Caco-2 (cell line): ENCODE measurements at regions not wholly inside any gene's neighbourhood (a gene's known extent, or its start where the extent isn't known, plus 50 kb on each side); places are given as distances from the start of the nearest gene placed in this dataset.

ENCODE experiments used
- BruUV-seq: library from RNA; stranded (reverse); fragments of 400-500 nt; replicated peaks from 2 replicates; lab custom pipeline; 2021; lab: Mats Ljungman, UMichigan
- CTCF ChIA-PET: fragments of 300-600 bp; sonication (Branson Sonifier 250); formaldehyde crosslinking; loops from one replicate; lab custom pipeline; 2022; ENCODE audit warnings: antibody characterized with exemption; lab: Charles Lee
- POLR2A ChIA-PET: fragments of 300-600 bp; sonication (Branson Sonifier 250); formaldehyde crosslinking; loops from one replicate; lab custom pipeline; 2022; ENCODE audit warnings: antibody characterized with exemption; lab: Charles Lee
- DNase-seq, 2 experiments: peaks; one replicate each; pipeline versions ENCODE4 v3.0.0 to v3.0.0-alpha.2; 2020 to 2022
- H3K27me3 ChIP-seq: replicated peaks from 2 replicates; pipeline ENCODE4 v1.6.0; 2011; ENCODE audit warnings: low read length; ENCODE audit not compliant: control insufficient read depth, insufficient read depth
- H3K36me3 ChIP-seq: 2 replicates; pipeline ENCODE4 v1.5.1; 2011; ENCODE audit warnings: low read length; ENCODE audit not compliant: control insufficient read depth, insufficient read depth
- H3K4me1 ChIP-seq: fragments of 250-450 bp; sonication (Bioruptor Pico); 2 replicates; pipeline ENCODE4 v1.5.1; 2020; ENCODE audit warnings: mild to moderate bottlenecking
- H3K4me3 ChIP-seq: 2 replicates; pipeline ENCODE4 v1.5.1; 2011; ENCODE audit warnings: low read depth, mild to moderate bottlenecking, control low read depth, low read length
- H3K9me3 ChIP-seq: fragments of 250-450 bp; sonication (Bioruptor Pico); 2 replicates; pipeline ENCODE4 v1.5.1; 2020; ENCODE audit warnings: mild to moderate bottlenecking, moderate library complexity
- H3K27ac Mint-ChIP-seq: one replicate; pipeline ENCODE4 v1.8.0; 2022; ENCODE audit warnings: mixed read lengths; ENCODE audit not compliant: unreplicated experiment
- H3K27me3 Mint-ChIP-seq: one replicate; pipeline ENCODE4 v1.8.0; 2022; ENCODE audit warnings: mixed read lengths; ENCODE audit not compliant: insufficient read depth, unreplicated experiment
- H3K36me3 Mint-ChIP-seq: one replicate; pipeline ENCODE4 v1.8.0; 2022; ENCODE audit warnings: mild to moderate bottlenecking, mixed read lengths; ENCODE audit not compliant: insufficient read depth, unreplicated experiment
- H3K4me1 Mint-ChIP-seq: one replicate; pipeline ENCODE4 v1.8.0; 2022; ENCODE audit warnings: low read depth, mixed read lengths; ENCODE audit not compliant: unreplicated experiment
- H3K4me3 Mint-ChIP-seq: one replicate; pipeline ENCODE4 v1.8.0; 2022; ENCODE audit warnings: mild to moderate bottlenecking, moderate library complexity, mixed read lengths; ENCODE audit not compliant: unreplicated experiment
- H3K9me3 Mint-ChIP-seq: one replicate; pipeline ENCODE4 v1.8.0; 2022; ENCODE audit warnings: mixed read lengths; ENCODE audit not compliant: unreplicated experiment
- intact Hi-C: fragments of 100-400 bp; cut with micrococcal nuclease; formaldehyde crosslinking; loops from one replicate; pipeline ENCODE4 v1.10.0; 2022; ENCODE audit not compliant: unreplicated experiment
- TF ChIP-seq, protein P1 (sequence below), 2 experiments: fragments of 200-600 bp in 1 of 2; IDR thresholded peaks; 1 replicate in 1 of 2; 2 replicates in 1 of 2; pipeline versions ENCODE4 v1.5.1 to v1.8.0; 2011 to 2022; ENCODE audit warnings: antibody characterized with exemption in 1 of 2, control low read depth in 1 of 2, inconsistent platforms in 1 of 2, low read depth in 1 of 2, low read length in 1 of 2, mild to moderate bottlenecking in 1 of 2, moderate library complexity in 1 of 2; ENCODE audit not compliant: insufficient read depth in 1 of 2, severe bottlenecking in 1 of 2, unreplicated experiment in 1 of 2

- H3K27ac Mint-ChIP-seq, result no peak overlapping the region
- intact Hi-C loops, result no loop called here
- no peaks in the 10 kb centered on the region for H3K4me1 ChIP-seq
- TF ChIP-seq, protein P1, sequence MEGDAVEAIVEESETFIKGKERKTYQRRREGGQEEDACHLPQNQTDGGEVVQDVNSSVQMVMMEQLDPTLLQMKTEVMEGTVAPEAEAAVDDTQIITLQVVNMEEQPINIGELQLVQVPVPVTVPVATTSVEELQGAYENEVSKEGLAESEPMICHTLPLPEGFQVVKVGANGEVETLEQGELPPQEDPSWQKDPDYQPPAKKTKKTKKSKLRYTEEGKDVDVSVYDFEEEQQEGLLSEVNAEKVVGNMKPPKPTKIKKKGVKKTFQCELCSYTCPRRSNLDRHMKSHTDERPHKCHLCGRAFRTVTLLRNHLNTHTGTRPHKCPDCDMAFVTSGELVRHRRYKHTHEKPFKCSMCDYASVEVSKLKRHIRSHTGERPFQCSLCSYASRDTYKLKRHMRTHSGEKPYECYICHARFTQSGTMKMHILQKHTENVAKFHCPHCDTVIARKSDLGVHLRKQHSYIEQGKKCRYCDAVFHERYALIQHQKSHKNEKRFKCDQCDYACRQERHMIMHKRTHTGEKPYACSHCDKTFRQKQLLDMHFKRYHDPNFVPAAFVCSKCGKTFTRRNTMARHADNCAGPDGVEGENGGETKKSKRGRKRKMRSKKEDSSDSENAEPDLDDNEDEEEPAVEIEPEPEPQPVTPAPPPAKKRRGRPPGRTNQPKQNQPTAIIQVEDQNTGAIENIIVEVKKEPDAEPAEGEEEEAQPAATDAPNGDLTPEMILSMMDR (IDR thresholded peaks at IDR 0.05; ENCODE audit: insufficient read depth in 1 of 2, low read depth in 1 of 2, low read length in 1 of 2, severe bottlenecking in 1 of 2, unreplicated experiment in 1 of 2), result no peak
- H3K36me3 ChIP-seq, result no peaks in the 10 kb centered on the region
- H3K36me3 Mint-ChIP-seq, result no peaks in the 10 kb centered on the region
- no peaks in the 10 kb centered on the region for H3K27me3 Mint-ChIP-seq
- no peaks in the 10 kb centered on the region for H3K4me1 Mint-ChIP-seq
- no peaks in the 10 kb centered on the region for H3K9me3 Mint-ChIP-seq
- H3K9me3 ChIP-seq, result no peaks in the 10 kb centered on the region
- DNase-seq, result no peak
- H3K27me3 ChIP-seq, result no peaks in the 10 kb centered on the region
- no TSS peak for BruUV-seq
- POLR2A ChIA-PET, result no interaction called here
- CTCF ChIA-PET, result no interaction called here
- H3K4me3 ChIP-seq, result no peak overlapping the region
- H3K4me3 Mint-ChIP-seq, result no peak overlapping the region
These were observed 1311.9 kb upstream of the NRXN1 start for GRCh38 chr2:52343706-52344266.

GRCh38 chr2:52343010-52343409, 1311.1 kb upstream of the NRXN1 start:
- Mint-ChIP-seq H3K4me1 (no peaks in the 10 kb centered on the region), H3K4me3 (no peak overlapping the region)

DNA sequence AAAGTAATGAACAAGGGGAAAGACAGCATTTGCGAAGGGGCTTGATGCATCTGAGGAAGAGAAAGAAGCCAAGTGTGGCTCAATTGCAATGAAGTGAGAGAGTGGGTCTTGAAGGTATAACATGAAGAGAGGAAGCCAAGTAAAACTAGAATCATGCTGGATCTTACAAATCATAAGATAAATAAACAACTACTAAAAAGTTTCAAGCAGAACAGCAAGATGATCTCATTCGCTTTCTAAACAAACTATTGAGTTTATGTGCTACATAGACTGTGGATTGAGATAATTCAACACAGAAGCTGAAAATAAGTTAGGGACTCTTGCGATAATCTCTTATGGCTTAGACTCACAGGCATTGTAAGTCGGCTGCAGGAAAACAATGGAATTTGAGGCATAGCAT, 1310.5 kb upstream of the NRXN1 start:
- Mint-ChIP-seq H3K27ac (no peak overlapping the region), H3K9me3 (no peaks in the 10 kb centered on the region), H3K4me1 (no peaks in the 10 kb centered on the region), H3K4me3 (no peak overlapping the region), H3K27me3 (no peaks in the 10 kb centered on the region), H3K36me3 (no peaks in the 10 kb centered on the region)
- no peak for DNase-seq
- no peak overlapping the region for H3K4me3 ChIP-seq
- CTCF ChIA-PET, result no interaction called here
- no peaks in the 10 kb centered on the region for H3K36me3 ChIP-seq
- no TSS peak for BruUV-seq
- TF ChIP-seq, protein P1 (IDR thresholded peaks at IDR 0.05; ENCODE audit: insufficient read depth in 1 of 2, low read depth in 1 of 2, low read length in 1 of 2, severe bottlenecking in 1 of 2, unreplicated experiment in 1 of 2), result no peak
- intact Hi-C loops, result no loop called here
- no peaks in the 10 kb centered on the region for H3K4me1 ChIP-seq
- H3K9me3 ChIP-seq, result no peaks in the 10 kb centered on the region
- no peaks in the 10 kb centered on the region for H3K27me3 ChIP-seq
- POLR2A ChIA-PET, result no interaction called here

More at GRCh38 chr2:52343010-52343409, 1311.1 kb upstream of the NRXN1 start:
- H3K27ac Mint-ChIP-seq, result no peak overlapping the region
- Histone ChIP-seq H3K27me3 (no peaks in the 10 kb centered on the region), H3K9me3 (no peaks in the 10 kb centered on the region), H3K4me3 (no peak overlapping the region), H3K4me1 (no peaks in the 10 kb centered on the region), H3K36me3 (no peaks in the 10 kb centered on the region)
- ChIA-PET CTCF (no interaction called here), POLR2A (no interaction called here)
- no TSS peak for BruUV-seq
- H3K27me3 Mint-ChIP-seq, result no peaks in the 10 kb centered on the region
- TF ChIP-seq, protein P1 (IDR thresholded peaks at IDR 0.05; ENCODE audit: insufficient read depth in 1 of 2, low read depth in 1 of 2, low read length in 1 of 2, severe bottlenecking in 1 of 2, unreplicated experiment in 1 of 2), result no peak
- no peaks in the 10 kb centered on the region for H3K36me3 Mint-ChIP-seq
- DNase-seq, result no peak
- no peaks in the 10 kb centered on the region for H3K9me3 Mint-ChIP-seq
- intact Hi-C loops, result no loop called here
